ENCODE measurements at regions not wholly inside any gene's neighbourhood (a gene's known extent, or its start where the extent isn't known, plus 50 kb on each side); places are given as distances from the start of the nearest gene placed in this dataset.

- intact Hi-C loops (cut with micrococcal nuclease), result no loop called here
- WGBS (ENCODE audit: insufficient coverage), result no CpG with 5 or more reads among the region's 2 CpGs
- no peaks in the 10 kb centered on the region for H3K9me3 Mint-ChIP-seq
- TF ChIP-seq CTCF (IDR thresholded peaks at IDR 0.05), result no peak
- ATAC-seq, result no peak
- DNase-seq, result no peak
- peaks cover 6% of the 10 kb centered on the region for H3K27me3 ChIP-seq (ENCODE audit: control insufficient read depth, insufficient read depth, low read length)
- no peaks in the 10 kb centered on the region for H3K36me3 ChIP-seq (ENCODE audit: control insufficient read depth, insufficient read depth, low read length)
- H3K4me3 Mint-ChIP-seq, result no peak overlapping the region
- no peaks in the 10 kb centered on the region for H3K4me1 Mint-ChIP-seq
- H3K4me3 ChIP-seq (ENCODE audit: low read length), result no peak overlapping the region
- no peaks in the 10 kb centered on the region for H3K4me1 ChIP-seq (ENCODE audit: control insufficient read depth, insufficient read depth, low read length)
- H3K27me3 Mint-ChIP-seq (ENCODE audit: low read depth in 2 of 2), result peaks cover 30 to 63% of the 10 kb centered on the region in 2 donors
- H3K36me3 Mint-ChIP-seq, result no peaks in the 10 kb centered on the region
- no peak overlapping the region for H3K27ac ChIP-seq (ENCODE audit: low read length)
- H3K27ac Mint-ChIP-seq, result no peak overlapping the region
- H3K9me3 ChIP-seq (ENCODE audit: control insufficient read depth, insufficient read depth, low read length), result no peaks in the 10 kb centered on the region
Observed at GRCh38 chr2:176691471-176691870, 422.2 kb downstream of the MTX2 start.

DNA sequence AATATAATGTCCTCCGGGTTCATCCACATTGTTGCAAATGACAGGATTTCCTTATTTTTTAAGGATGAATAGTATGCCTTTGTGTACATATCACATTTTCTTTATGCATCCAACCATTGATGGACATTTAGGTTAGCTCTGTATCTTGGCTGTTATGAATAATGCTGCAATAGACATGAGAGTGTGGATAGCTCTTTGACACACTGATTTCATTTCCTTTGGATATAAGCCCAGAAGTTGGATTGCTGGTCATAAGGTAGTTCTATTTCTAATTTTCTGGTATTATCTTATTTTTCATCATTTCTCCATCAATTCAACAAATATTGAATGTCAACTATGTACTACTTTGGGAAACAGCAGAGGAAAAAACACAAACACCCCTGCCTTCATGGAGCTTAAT lies 423.3 kb downstream of the MTX2 start:
- Mint-ChIP-seq H3K4me1 (no peaks in the 10 kb centered on the region), H3K4me3 (no peak overlapping the region), H3K36me3 (no peaks in the 10 kb centered on the region), H3K9me3 (no peaks in the 10 kb centered on the region), H3K27ac (no peak overlapping the region), H3K27me3 (ENCODE audit: low read depth in 2 of 2) (peaks cover 35 to 65% of the 10 kb centered on the region in 2 donors)
- intact Hi-C loops (cut with micrococcal nuclease), result no loop called here
- Histone ChIP-seq H3K9me3 (ENCODE audit: control insufficient read depth, insufficient read depth, low read length) (no peaks in the 10 kb centered on the region), H3K4me1 (ENCODE audit: control insufficient read depth, insufficient read depth, low read length) (no peaks in the 10 kb centered on the region), H3K27me3 (ENCODE audit: control insufficient read depth, insufficient read depth, low read length) (peaks cover 6% of the 10 kb centered on the region), H3K36me3 (ENCODE audit: control insufficient read depth, insufficient read depth, low read length) (no peaks in the 10 kb centered on the region), H3K27ac (ENCODE audit: low read length) (no peak overlapping the region), H3K4me3 (ENCODE audit: low read length) (no peak overlapping the region)
- TF ChIP-seq CTCF (IDR thresholded peaks at IDR 0.05), result no peak
- ATAC-seq (no peak), DNase-seq (no peak)
- no CpG with 5 or more reads among the region's 1 CpG for WGBS (ENCODE audit: insufficient coverage)

DNA sequence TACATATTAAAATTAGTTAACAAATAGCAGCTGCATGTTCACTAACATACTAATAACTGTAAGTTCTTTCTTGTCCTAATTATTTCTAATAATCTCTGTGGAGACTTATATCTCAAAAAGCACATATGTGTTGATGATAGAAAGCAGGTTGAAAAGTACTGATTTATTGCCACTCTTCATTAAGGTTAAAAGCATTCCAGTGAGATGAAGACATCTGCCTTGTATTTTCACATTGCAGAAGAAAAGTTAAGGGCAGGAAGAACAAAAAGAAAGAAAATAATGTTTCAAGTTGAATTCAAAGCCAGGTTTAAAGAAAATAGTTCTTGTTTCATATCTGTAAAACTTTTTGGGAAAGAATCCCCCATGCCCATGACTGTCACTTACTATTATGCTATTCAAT lies 429.9 kb downstream of the MTX2 start:
- Mint-ChIP-seq H3K4me1 (no peaks in the 10 kb centered on the region), H3K36me3 (no peaks in the 10 kb centered on the region), H3K4me3 (no peak overlapping the region), H3K27ac (no peak overlapping the region), H3K27me3 (ENCODE audit: low read depth in 2 of 2) (peaks cover 27 to 65% of the 10 kb centered on the region in 2 donors), H3K9me3 (no peaks in the 10 kb centered on the region)
- no peak overlapping the region for H3K4me3 ChIP-seq (ENCODE audit: low read length)
- ATAC-seq (no peak), DNase-seq (no peak)
- no peak for TF ChIP-seq CTCF (IDR thresholded peaks at IDR 0.05)
- H3K4me1 ChIP-seq (ENCODE audit: control insufficient read depth, insufficient read depth, low read length), result no peaks in the 10 kb centered on the region
- no peaks in the 10 kb centered on the region for H3K9me3 ChIP-seq (ENCODE audit: control insufficient read depth, insufficient read depth, low read length)
- intact Hi-C loops (cut with micrococcal nuclease), result no loop called here
- no peak overlapping the region for H3K27ac ChIP-seq (ENCODE audit: low read length)
- H3K36me3 ChIP-seq (ENCODE audit: control insufficient read depth, insufficient read depth, low read length), result no peaks in the 10 kb centered on the region
- H3K27me3 ChIP-seq (ENCODE audit: control insufficient read depth, insufficient read depth, low read length), result peaks cover 11% of the 10 kb centered on the region

DNA sequence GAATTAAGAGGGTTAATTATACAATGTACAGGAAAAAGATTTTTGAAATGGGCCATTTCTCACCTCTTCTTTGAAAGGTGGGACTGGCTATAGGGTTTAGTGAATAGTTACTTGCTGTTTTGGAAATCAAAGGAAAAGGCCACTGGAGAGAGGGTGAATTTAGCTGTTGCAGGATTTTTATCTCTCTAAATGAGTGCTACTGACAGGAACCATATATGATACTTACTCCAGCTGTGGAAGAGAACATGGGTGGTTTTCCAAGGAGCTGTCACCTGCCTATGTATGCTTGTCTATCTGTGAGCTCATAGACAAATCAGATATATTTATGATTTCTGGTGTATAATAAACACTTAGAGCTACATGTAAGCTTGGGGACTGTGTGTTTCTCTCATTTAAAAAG lies 430.4 kb downstream of the MTX2 start:
- H3K27ac Mint-ChIP-seq, result no peak overlapping the region
- intact Hi-C loops (cut with micrococcal nuclease), result no loop called here

More for the DNA sequence above, 430.4 kb downstream of the MTX2 start:
- Mint-ChIP-seq H3K36me3 (no peaks in the 10 kb centered on the region), H3K9me3 (no peaks in the 10 kb centered on the region), H3K4me3 (no peak overlapping the region), H3K4me1 (no peaks in the 10 kb centered on the region), H3K27me3 (ENCODE audit: low read depth in 2 of 2) (peaks cover 24 to 65% of the 10 kb centered on the region in 2 donors)
- Histone ChIP-seq H3K4me1 (ENCODE audit: control insufficient read depth, insufficient read depth, low read length) (no peaks in the 10 kb centered on the region), H3K27ac (ENCODE audit: low read length) (no peak overlapping the region), H3K4me3 (ENCODE audit: low read length) (no peak overlapping the region), H3K36me3 (ENCODE audit: control insufficient read depth, insufficient read depth, low read length) (no peaks in the 10 kb centered on the region), H3K9me3 (ENCODE audit: control insufficient read depth, insufficient read depth, low read length) (no peaks in the 10 kb centered on the region), H3K27me3 (ENCODE audit: control insufficient read depth, insufficient read depth, low read length) (peaks cover 8% of the 10 kb centered on the region)
- ATAC-seq, result no peak
- no peak for TF ChIP-seq CTCF (IDR thresholded peaks at IDR 0.05)
- DNase-seq, result no peak

Measured in natural killer cell (primary cell).